ENCODE measurements at regions not wholly inside any gene's neighbourhood (a gene's known extent, or its start where the extent isn't known, plus 50 kb on each side); places are given as distances from the start of the nearest gene placed in this dataset.

DNA sequence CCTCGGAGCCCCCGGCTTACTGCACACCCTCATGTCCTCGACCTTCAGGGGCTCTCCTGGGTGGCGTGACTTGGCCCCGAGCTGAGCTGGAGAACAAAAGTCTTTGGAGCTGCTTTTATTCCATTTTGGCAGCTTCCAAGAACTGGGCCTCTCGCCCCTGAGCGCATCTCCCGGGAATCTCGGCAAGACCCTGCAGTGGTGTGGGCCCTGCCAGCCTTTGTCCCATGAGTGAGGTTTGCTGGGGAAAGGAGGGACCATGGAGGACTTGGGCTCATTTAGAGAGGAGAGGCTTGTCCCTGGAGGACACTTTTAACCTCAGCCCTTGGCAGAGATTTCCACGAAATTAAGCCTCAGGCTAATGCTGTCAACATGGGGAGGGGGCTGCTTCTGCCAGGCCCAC lies 62.3 kb upstream of the SLCO4A1 start:
- H3K4me3 ChIP-seq (ENCODE audit: low read length in 2 of 2) = no peak overlapping the region
- H3K4me1 ChIP-seq (ENCODE audit: control insufficient read depth in 1 of 2, insufficient read depth in 2 of 2, low read length in 2 of 2) = no peaks in the 10 kb centered on the region
- ATAC-seq (ENCODE audit: low FRiP score) = no peak

DNA sequence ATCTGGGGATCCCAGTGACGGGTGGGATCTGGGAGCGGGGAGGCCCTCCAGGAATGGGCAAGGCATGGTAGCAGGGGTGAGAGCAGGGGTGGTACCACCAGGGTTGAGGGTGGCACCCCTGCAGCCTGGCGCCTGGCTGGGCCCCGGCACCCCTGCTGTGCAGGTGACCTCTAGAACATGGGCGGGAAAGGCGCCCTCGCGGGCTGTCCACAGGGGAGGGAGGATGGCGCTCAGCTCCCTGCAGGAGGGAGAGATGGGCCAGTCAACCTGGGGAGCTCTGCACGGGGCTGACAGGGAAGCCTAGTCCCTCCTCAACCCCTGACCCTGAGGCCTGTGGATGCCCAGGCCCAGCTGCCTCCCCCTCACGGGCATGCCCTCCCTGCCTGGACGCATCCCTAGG lies 61.6 kb upstream of the SLCO4A1 start:
- WGBS, 2 donors = 67 to 68% methylated on average over 10 to 12 of the region's 12 CpGs
- intact Hi-C loops (cut with DNase I) = no loop called here
- ATAC-seq (ENCODE audit: low FRiP score) = no peak

More for the DNA sequence above, 62.3 kb upstream of the SLCO4A1 start:
- H3K27me3 ChIP-seq (ENCODE audit: control insufficient read depth in 1 of 2, insufficient read depth in 2 of 2, low read length in 1 of 2) = no peaks in the 10 kb centered on the region
- no peak for DNase-seq
- H3K36me3 ChIP-seq (ENCODE audit: control insufficient read depth in 1 of 2, insufficient read depth in 2 of 2, low read length in 1 of 2) = no peaks in the 10 kb centered on the region
- H3K9me3 ChIP-seq (ENCODE audit: control insufficient read depth, low read length) = no peaks in the 10 kb centered on the region
- WGBS, 2 donors = 35% methylated on average over 10 of the region's 10 CpGs
- H3K27ac ChIP-seq (ENCODE audit: low read depth in 1 of 2, low read length in 2 of 2) = no peak overlapping the region
- intact Hi-C loops (cut with DNase I) = no loop called here

DNA sequence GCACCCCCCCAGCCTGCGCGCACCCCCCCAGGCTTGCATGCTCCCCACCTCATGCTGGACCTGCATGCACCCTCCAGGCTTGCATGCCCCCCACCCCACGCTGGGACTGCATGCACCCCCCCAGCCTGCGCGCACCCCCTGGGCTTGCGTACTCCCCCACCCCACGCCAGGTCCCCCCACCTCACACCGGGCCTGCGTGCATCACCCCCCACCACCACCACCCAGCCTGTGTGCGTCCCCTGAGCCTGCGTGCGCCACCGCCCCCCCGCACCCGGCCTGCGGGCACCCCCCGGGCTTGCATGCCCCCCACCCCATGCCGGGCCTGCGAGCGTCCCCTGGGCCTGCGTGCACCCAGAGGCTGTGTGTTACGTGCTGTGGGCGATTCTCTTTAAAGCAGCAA lies 61.0 kb upstream of the SLCO4A1 start:
- intact Hi-C loops (cut with DNase I) = no loop called here
- Histone ChIP-seq H3K27ac (ENCODE audit: low read depth in 1 of 2, low read length in 2 of 2) (no peak overlapping the region), H3K9me3 (ENCODE audit: control insufficient read depth, low read length) (no peaks in the 10 kb centered on the region), H3K4me3 (ENCODE audit: low read length in 2 of 2) (no peak overlapping the region), H3K36me3 (ENCODE audit: control insufficient read depth in 1 of 2, insufficient read depth in 2 of 2, low read length in 1 of 2) (no peaks in the 10 kb centered on the region), H3K4me1 (ENCODE audit: control insufficient read depth in 1 of 2, insufficient read depth in 2 of 2, low read length in 2 of 2) (no peaks in the 10 kb centered on the region), H3K27me3 (ENCODE audit: control insufficient read depth in 1 of 2, insufficient read depth in 2 of 2, low read length in 1 of 2) (no peaks in the 10 kb centered on the region)
- no peak for ATAC-seq (ENCODE audit: low FRiP score)
- no peak for DNase-seq
- WGBS, 2 donors = 68 to 78% methylated on average over 22 to 23 of the region's 23 CpGs

More for the DNA sequence above, 61.6 kb upstream of the SLCO4A1 start:
- Histone ChIP-seq H3K9me3 (ENCODE audit: control insufficient read depth, low read length) (no peaks in the 10 kb centered on the region), H3K36me3 (ENCODE audit: control insufficient read depth in 1 of 2, insufficient read depth in 2 of 2, low read length in 1 of 2) (no peaks in the 10 kb centered on the region), H3K4me1 (ENCODE audit: control insufficient read depth in 1 of 2, insufficient read depth in 2 of 2, low read length in 2 of 2) (no peaks in the 10 kb centered on the region), H3K27ac (ENCODE audit: low read depth in 1 of 2, low read length in 2 of 2) (no peak overlapping the region), H3K27me3 (ENCODE audit: control insufficient read depth in 1 of 2, insufficient read depth in 2 of 2, low read length in 1 of 2) (no peaks in the 10 kb centered on the region), H3K4me3 (ENCODE audit: low read length in 2 of 2) (no peak overlapping the region)
- DNase-seq = no peak

DNA sequence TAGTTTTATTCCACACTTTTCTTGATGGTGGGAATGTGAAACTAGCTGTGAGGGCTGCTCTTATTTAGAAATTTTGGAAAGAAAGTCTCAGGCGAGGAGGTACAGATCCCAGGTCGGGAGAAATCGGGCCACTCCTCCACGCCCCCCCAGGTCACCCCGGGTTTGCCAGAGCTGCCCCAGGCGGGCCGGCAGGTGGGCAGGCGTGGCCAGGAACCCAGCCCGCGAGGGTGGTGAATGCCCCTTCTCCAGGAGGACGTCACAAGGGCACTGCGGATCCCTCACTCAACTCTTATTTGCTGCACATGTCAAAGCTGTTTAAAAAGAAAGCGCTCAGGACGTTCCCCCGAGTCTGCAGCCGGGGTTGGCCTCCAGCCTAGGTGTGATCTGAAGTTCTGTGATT lies 60.5 kb upstream of the SLCO4A1 start:
- no peaks in the 10 kb centered on the region for H3K27me3 ChIP-seq (ENCODE audit: control insufficient read depth in 1 of 2, insufficient read depth in 2 of 2, low read length in 1 of 2)

DNA sequence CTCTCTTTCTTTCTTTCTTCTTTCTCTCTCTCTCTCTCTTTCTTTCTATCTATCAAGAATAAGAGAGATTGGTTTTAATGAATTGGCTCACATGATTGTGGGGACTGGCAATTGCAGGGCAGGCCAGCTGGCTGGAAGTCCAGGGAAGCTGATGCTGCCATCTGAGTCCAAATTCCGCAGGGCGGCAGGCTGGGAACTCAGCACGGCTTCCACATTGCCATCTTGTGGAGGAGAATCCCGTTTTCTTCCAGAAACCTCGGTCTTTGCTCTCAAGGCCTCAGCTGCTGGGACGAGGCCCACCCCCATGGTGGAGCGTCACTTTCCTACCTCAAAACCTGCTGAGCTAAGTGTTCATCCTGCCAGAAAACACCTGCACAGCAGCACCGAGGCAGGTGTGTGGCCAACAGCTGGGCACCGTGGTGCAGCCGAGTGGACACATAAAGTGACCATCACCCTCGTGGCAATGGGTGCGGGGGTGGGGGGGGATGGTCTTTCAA lies 58.8 kb upstream of the SLCO4A1 start:
- ATAC-seq (ENCODE audit: low FRiP score) (no peak), DNase-seq (no peak)
- no peaks in the 10 kb centered on the region for H3K4me1 ChIP-seq (ENCODE audit: control insufficient read depth in 1 of 2, insufficient read depth in 2 of 2, low read length in 2 of 2)
- H3K36me3 ChIP-seq (ENCODE audit: control insufficient read depth in 1 of 2, insufficient read depth in 2 of 2, low read length in 1 of 2) = no peaks in the 10 kb centered on the region
- intact Hi-C loops (cut with DNase I) = no loop called here
- no peaks in the 10 kb centered on the region for H3K9me3 ChIP-seq (ENCODE audit: control insufficient read depth, low read length)
- no peak overlapping the region for H3K4me3 ChIP-seq (ENCODE audit: low read length in 2 of 2)
- WGBS, 2 donors = 33 to 38% methylated on average over 12 of the region's 12 CpGs
- no peak overlapping the region for H3K27ac ChIP-seq (ENCODE audit: low read depth in 1 of 2, low read length in 2 of 2)
- H3K27me3 ChIP-seq (ENCODE audit: control insufficient read depth in 1 of 2, insufficient read depth in 2 of 2, low read length in 1 of 2) = no peaks in the 10 kb centered on the region

More for the DNA sequence above, 60.5 kb upstream of the SLCO4A1 start:
- Histone ChIP-seq H3K4me3 (ENCODE audit: low read length in 2 of 2) (no peak overlapping the region), H3K4me1 (ENCODE audit: control insufficient read depth in 1 of 2, insufficient read depth in 2 of 2, low read length in 2 of 2) (no peaks in the 10 kb centered on the region), H3K27ac (ENCODE audit: low read depth in 1 of 2, low read length in 2 of 2) (no peak overlapping the region), H3K36me3 (ENCODE audit: control insufficient read depth in 1 of 2, insufficient read depth in 2 of 2, low read length in 1 of 2) (no peaks in the 10 kb centered on the region), H3K9me3 (ENCODE audit: control insufficient read depth, low read length) (no peaks in the 10 kb centered on the region)
- intact Hi-C loops (cut with DNase I) = no loop called here
- DNase-seq (no peak), ATAC-seq (ENCODE audit: low FRiP score) (no peak)
- 17 to 18% methylated on average over 16 of the region's 16 CpGs for WGBS, 2 donors

DNA sequence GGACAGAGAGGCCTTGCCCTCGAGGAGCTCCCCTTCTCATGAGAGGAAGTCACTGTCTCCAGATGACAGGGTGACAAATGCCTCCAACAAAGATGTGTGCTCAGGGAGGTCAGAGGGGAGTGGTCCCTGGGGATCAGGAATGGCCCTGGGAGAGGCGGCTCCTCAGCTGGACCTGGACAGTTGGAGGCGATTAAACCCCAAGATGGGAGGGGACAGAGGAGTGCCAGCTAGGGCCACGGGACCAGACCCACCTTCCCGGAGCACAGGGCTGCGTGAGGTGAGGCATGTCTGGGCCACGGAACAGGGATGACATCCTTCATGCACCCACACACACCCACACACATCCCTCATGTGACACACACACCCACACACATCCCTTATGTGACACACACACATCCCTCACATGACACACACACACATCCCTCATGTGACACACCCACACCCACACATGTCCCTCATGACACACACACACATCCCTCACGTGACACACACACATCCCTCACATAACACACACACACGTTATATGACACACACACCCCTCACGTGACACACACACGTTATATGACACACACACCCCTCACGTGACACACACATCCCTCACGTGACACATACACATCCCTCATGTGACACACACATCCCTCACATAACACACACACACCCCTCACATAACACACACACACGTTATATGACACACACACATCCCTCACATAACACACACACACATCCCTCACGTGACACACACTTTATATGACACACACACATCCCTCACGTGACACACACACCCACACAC lies 57.4 kb upstream of the SLCO4A1 start:
- ATAC-seq (ENCODE audit: low FRiP score) (no peak), DNase-seq (no peak)
- no peaks in the 10 kb centered on the region for H3K9me3 ChIP-seq (ENCODE audit: control insufficient read depth, low read length)
- H3K4me3 ChIP-seq (ENCODE audit: low read length in 2 of 2) = no peak overlapping the region
- H3K27ac ChIP-seq (ENCODE audit: low read depth in 1 of 2, low read length in 2 of 2) = no peak overlapping the region
- intact Hi-C loops (cut with DNase I) = no loop called here
- H3K36me3 ChIP-seq (ENCODE audit: control insufficient read depth in 1 of 2, insufficient read depth in 2 of 2, low read length in 1 of 2) = no peaks in the 10 kb centered on the region
- WGBS, 2 donors = 59 to 61% methylated on average over 16 of the region's 16 CpGs
- H3K27me3 ChIP-seq (ENCODE audit: control insufficient read depth in 1 of 2, insufficient read depth in 2 of 2, low read length in 1 of 2) = no peaks in the 10 kb centered on the region
- H3K4me1 ChIP-seq (ENCODE audit: control insufficient read depth in 1 of 2, insufficient read depth in 2 of 2, low read length in 2 of 2) = no peaks in the 10 kb centered on the region

DNA sequence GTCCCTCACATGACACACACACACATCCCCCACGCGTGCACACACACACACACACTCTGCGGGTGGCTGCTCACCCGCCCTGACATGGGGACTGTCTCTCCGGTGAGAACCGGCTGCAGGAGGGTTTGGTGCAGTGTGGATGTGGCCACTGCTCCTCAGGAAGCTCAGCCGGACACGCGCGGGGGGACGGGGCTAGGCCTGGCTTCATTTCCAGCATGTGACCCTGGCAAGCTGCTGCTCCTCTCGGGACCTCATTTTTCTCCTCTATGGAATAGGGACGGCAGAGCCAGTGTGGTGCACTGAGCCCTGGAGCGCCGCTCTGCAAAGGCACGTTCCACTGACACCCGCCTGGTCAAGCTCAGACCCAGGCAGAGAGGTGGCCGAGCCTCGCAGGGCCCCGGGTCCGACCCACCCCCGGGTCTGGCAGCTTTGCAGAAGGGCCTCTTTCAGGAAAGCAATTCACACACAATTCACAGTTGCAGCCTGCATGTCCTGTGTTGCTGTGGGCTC lies 56.8 kb upstream of the SLCO4A1 start:
- Histone ChIP-seq H3K9me3 (ENCODE audit: control insufficient read depth, low read length) (no peaks in the 10 kb centered on the region), H3K27ac (ENCODE audit: low read depth in 1 of 2, low read length in 2 of 2) (no peak overlapping the region), H3K27me3 (ENCODE audit: control insufficient read depth in 1 of 2, insufficient read depth in 2 of 2, low read length in 1 of 2) (no peaks in the 10 kb centered on the region), H3K36me3 (ENCODE audit: control insufficient read depth in 1 of 2, insufficient read depth in 2 of 2, low read length in 1 of 2) (no peaks in the 10 kb centered on the region), H3K4me1 (ENCODE audit: control insufficient read depth in 1 of 2, insufficient read depth in 2 of 2, low read length in 2 of 2) (no peaks in the 10 kb centered on the region), H3K4me3 (ENCODE audit: low read length in 2 of 2) (no peak overlapping the region)
- DNase-seq = no peak
- intact Hi-C loops (cut with DNase I) = no loop called here
- ATAC-seq (ENCODE audit: low FRiP score) = no peak
- 64 to 66% methylated on average over 22 of the region's 22 CpGs for WGBS, 2 donors

DNA sequence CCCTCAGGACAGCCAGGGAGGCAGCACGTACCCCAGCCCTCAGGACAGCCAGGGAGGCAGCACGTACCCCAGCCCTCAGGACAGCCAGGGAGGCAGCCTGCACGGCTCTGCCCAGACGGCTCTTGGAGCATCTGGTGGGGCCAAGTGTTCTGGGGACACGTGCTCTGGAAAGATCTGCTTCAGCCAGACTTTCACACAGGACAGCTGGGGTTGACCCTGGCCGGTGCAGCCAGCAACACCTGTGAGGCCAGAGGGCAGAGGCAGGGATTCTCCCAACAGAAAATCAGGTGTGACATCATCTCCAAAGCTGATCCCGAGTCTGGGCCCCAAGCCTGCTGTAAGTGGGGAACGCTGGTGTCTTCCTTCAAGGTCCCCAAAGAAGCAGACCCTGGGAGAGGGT lies 55.5 kb upstream of the SLCO4A1 start:
- 66 to 70% methylated on average over 8 of the region's 8 CpGs for WGBS, 2 donors
- H3K27me3 ChIP-seq (ENCODE audit: control insufficient read depth in 1 of 2, insufficient read depth in 2 of 2, low read length in 1 of 2) = no peaks in the 10 kb centered on the region

DNA sequence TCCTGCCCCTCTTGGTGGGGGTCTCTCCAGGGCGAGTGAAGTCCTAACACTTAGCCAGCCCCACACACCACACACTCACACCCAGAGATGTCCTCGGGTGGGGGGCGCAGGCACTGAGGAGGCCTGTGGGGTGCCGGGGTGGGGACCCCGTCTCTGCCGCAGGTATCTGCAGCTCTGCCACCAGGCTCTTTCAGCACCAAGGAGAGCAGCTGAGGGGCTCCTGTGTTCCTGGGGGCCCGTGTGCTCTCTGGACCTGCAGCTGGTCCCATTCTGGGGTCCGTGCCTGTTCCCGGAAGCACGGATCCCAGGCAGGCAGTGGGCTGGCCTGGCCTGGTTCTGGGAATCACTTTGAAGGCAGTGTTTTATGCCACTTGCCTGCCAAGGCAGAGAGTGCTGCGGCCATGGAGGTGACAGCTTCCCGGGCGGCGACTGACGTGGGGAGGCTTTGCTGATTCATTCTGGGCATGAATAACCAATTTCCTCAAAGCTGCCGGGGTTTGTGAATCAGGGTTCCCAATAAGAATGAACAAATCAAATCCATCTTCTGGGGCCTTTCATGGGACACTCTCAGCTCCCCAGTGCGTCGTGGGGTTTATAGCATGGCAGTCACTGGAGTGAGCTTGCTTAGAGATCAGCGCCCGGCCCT lies 54.4 kb upstream of the SLCO4A1 start:
- ATAC-seq (ENCODE audit: low FRiP score) (no peak), DNase-seq (no peak)
- 38 to 43% methylated on average over 20 of the region's 20 CpGs for WGBS, 2 donors
- H3K4me3 ChIP-seq (ENCODE audit: low read length in 2 of 2) = no peak overlapping the region
- intact Hi-C loops (cut with DNase I) = no loop called here
- no peaks in the 10 kb centered on the region for H3K27me3 ChIP-seq (ENCODE audit: control insufficient read depth in 1 of 2, insufficient read depth in 2 of 2, low read length in 1 of 2)
- no peaks in the 10 kb centered on the region for H3K36me3 ChIP-seq (ENCODE audit: control insufficient read depth in 1 of 2, insufficient read depth in 2 of 2, low read length in 1 of 2)
- H3K9me3 ChIP-seq (ENCODE audit: control insufficient read depth, low read length) = no peaks in the 10 kb centered on the region
- no peak overlapping the region for H3K27ac ChIP-seq (ENCODE audit: low read depth in 1 of 2, low read length in 2 of 2)
- no peaks in the 10 kb centered on the region for H3K4me1 ChIP-seq (ENCODE audit: control insufficient read depth in 1 of 2, insufficient read depth in 2 of 2, low read length in 2 of 2)

More for the DNA sequence above, 55.5 kb upstream of the SLCO4A1 start:
- intact Hi-C loops (cut with DNase I) = no loop called here
- DNase-seq (no peak), ATAC-seq (ENCODE audit: low FRiP score) (no peak)
- H3K4me1 ChIP-seq (ENCODE audit: control insufficient read depth in 1 of 2, insufficient read depth in 2 of 2, low read length in 2 of 2) = no peaks in the 10 kb centered on the region
- H3K27ac ChIP-seq (ENCODE audit: low read depth in 1 of 2, low read length in 2 of 2) = no peak overlapping the region
- no peaks in the 10 kb centered on the region for H3K9me3 ChIP-seq (ENCODE audit: control insufficient read depth, low read length)
- no peak overlapping the region for H3K4me3 ChIP-seq (ENCODE audit: low read length in 2 of 2)
- H3K36me3 ChIP-seq (ENCODE audit: control insufficient read depth in 1 of 2, insufficient read depth in 2 of 2, low read length in 1 of 2) = no peaks in the 10 kb centered on the region
